CD4-positive, alpha-beta T cell treated with Interleukin-10 for 1 hour (primary cell): ENCODE measurements at regions not wholly inside any gene's neighbourhood (a gene's known extent, or its start where the extent isn't known, plus 50 kb on each side); places are given as distances from the start of the nearest gene placed in this dataset.
"Not testable (repeated sequence)": the region's sequence is repeated elsewhere in the genome, so short reads cannot be mapped to it uniquely, and the experiment has no call there.

Experiments
- DNase-seq: peaks from one replicate; pipeline ENCODE4 v3.0.0-alpha.2; 2020

GRCh38 chr7:119175911-119176627 is 951.6 kb downstream of the ANKRD7 start:
- DNase-seq, result peak; percentile 2

GRCh38 chr7:119177863-119178262 is 953.4 kb downstream of the ANKRD7 start:
- DNase-seq, result no peak

GRCh38 chr7:119184124-119184788 is 959.8 kb downstream of the ANKRD7 start:
- no peak for DNase-seq

- DNase-seq, result no peak
These were observed 971.7 kb downstream of the ANKRD7 start for GRCh38 chr7:119196183-119196582.

- DNase-seq, result no peak
These were observed 972.8 kb downstream of the ANKRD7 start for GRCh38 chr7:119197172-119197876.

- peak; percentile 3 for DNase-seq
These were observed 973.5 kb downstream of the ANKRD7 start for GRCh38 chr7:119197877-119198527.

- no peak for DNase-seq
These were observed 995.2 kb downstream of the ANKRD7 start for GRCh38 chr7:119219663-119220062.

GRCh38 chr7:119223930-119224329 is 999.4 kb downstream of the ANKRD7 start:
- no peak for DNase-seq

- no peak for DNase-seq
These were observed 1004.0 kb downstream of the ANKRD7 start for GRCh38 chr7:119228482-119228881.

- no peak for DNase-seq
These were observed 1007.6 kb downstream of the ANKRD7 start for GRCh38 chr7:119232091-119232490.

GRCh38 chr7:119233015-119233414 is 1008.5 kb downstream of the ANKRD7 start:
- no peak for DNase-seq

- no peak for DNase-seq
These were observed 1020.0 kb upstream of the KCND2 start for GRCh38 chr7:119252962-119253361.

- DNase-seq, result no peak
These were observed 1018.2 kb upstream of the KCND2 start for GRCh38 chr7:119254742-119255141.

GRCh38 chr7:119256001-119256400 is 1017.0 kb upstream of the KCND2 start:
- no peak for DNase-seq

GRCh38 chr7:119256446-119257131 is 1016.4 kb upstream of the KCND2 start:
- DNase-seq, result no peak

- not testable (repeated sequence) for DNase-seq
These were observed 1006.2 kb upstream of the KCND2 start for GRCh38 chr7:119266790-119267189.

- DNase-seq, result peak; percentile 13
These were observed 1002.9 kb upstream of the KCND2 start for GRCh38 chr7:119270045-119270464.

- no peak for DNase-seq
These were observed 1002.3 kb upstream of the KCND2 start for GRCh38 chr7:119270644-119271043.

- DNase-seq, result no peak
These were observed 1001.7 kb upstream of the KCND2 start for GRCh38 chr7:119271147-119271779.

- no peak for DNase-seq
These were observed 991.7 kb upstream of the KCND2 start for GRCh38 chr7:119281181-119281846.

GRCh38 chr7:119283353-119283752 is 989.6 kb upstream of the KCND2 start:
- no peak for DNase-seq

GRCh38 chr7:119288416-119288815 is 984.6 kb upstream of the KCND2 start:
- no peak for DNase-seq
